Kidney (tissue), 13 donors: ENCODE measurements at regions not wholly inside any gene's neighbourhood (a gene's known extent, or its start where the extent isn't known, plus 50 kb on each side); places are given as distances from the start of the nearest gene placed in this dataset.
A peak's percentile ranks its signal among the peaks of the same experiment; 100 is the strongest.

Experiments
- DNase-seq, 5 donors: peaks; one replicate each; pipeline ENCODE4 v3.0.0-alpha.2; 2013 to 2020
- FAIRE-seq: peaks from 2 replicates; lab custom pipeline; 2012; peaks lifted over from hg19 to GRCh38; lab: Jason Lieb, UNC
- H3K27ac ChIP-seq, 2 donors: one replicate each; pipeline ENCODE4 v1.7.0; 2013; ENCODE audit warnings: low read depth in 2 of 2, low read length in 2 of 2, inconsistent platforms in 1 of 2
- H3K27me3 ChIP-seq: one replicate; pipeline ENCODE4 v1.7.1; 2013; ENCODE audit warnings: low read length, inconsistent platforms; ENCODE audit not compliant: control insufficient read depth, insufficient read depth
- H3K36me3 ChIP-seq, 3 donors: one replicate each; pipeline versions ENCODE4 v1.7.0 to v1.7.1; 2013; ENCODE audit warnings: low read length in 3 of 3, control low read depth in 1 of 3, inconsistent platforms in 1 of 3; ENCODE audit not compliant: insufficient read depth in 3 of 3, control insufficient read depth in 2 of 3
- H3K4me1 ChIP-seq, 3 donors: one replicate each; pipeline versions ENCODE4 v1.7.0 to v1.7.1; 2013; ENCODE audit warnings: low read length in 3 of 3, inconsistent platforms in 1 of 3, low read depth in 1 of 3; ENCODE audit not compliant: control insufficient read depth in 2 of 3, insufficient read depth in 2 of 3
- H3K4me3 ChIP-seq, 3 donors: one replicate each; pipeline versions ENCODE4 v1.7.0 to v1.8.1; 2013; ENCODE audit warnings: low read length in 3 of 3, control low read depth in 1 of 3, inconsistent platforms in 1 of 3
- H3K9ac ChIP-seq, 3 donors: one replicate each; pipeline versions ENCODE4 v1.7.0 to v1.7.1; 2013; ENCODE audit warnings: low read length in 3 of 3, control low read depth in 1 of 3, inconsistent platforms in 1 of 3
- H3K9me3 ChIP-seq, 3 donors: one replicate each; pipeline versions ENCODE4 v1.7.0 to v1.7.1; 2013; ENCODE audit warnings: low read length in 3 of 3, control low read depth in 1 of 3, inconsistent platforms in 1 of 3; ENCODE audit not compliant: control insufficient read depth in 2 of 3, insufficient read depth in 1 of 3
- CTCF ChIP-seq: IDR thresholded peaks from 3 replicates; pipeline ENCODE4 v1.5.1; 2012; ENCODE audit warnings: mild to moderate bottlenecking, moderate library complexity, borderline replicate concordance; ENCODE audit not compliant: insufficient read depth; ENCODE audit errors: extremely low read depth
- intact Hi-C: fragments of 100-400 bp; cut with DNase I; formaldehyde crosslinking; loops from one replicate; pipeline ENCODE4 v1.11.1; 2022
- donor health status: control.
- donor health status: control.
- donor health status: control.
- donor health status: control.
- donor health status: control.
- donor health status: DM: yes; HTN: yes; CAD: no.
- donor health status: Normal renal cell carcinoma (clear cell type).

- Histone ChIP-seq H3K27me3 (no peaks in the 10 kb centered on the region), H3K9me3 (no peaks in the 10 kb centered on the region), H3K9ac (no peak overlapping the region), H3K27ac (peak overlapping the region in 1 of 2 donors; percentile 72), H3K4me3 (peak overlapping the region in 2 of 3 donors; percentile 5 to 10), H3K36me3 (no peaks in the 10 kb centered on the region), H3K4me1 (no peaks in the 10 kb centered on the region)
- FAIRE-seq = no peak
- intact Hi-C loops = no loop called here
- DNase-seq = peak in 2 of 5 donors; percentile 22 to 29
- no peak for TF ChIP-seq CTCF
These were observed 83.7 kb upstream of the PTCHD4 start for GRCh38 chr6:48194596-48195295.

GRCh38 chr6:48188158-48188557 is 77.2 kb upstream of the PTCHD4 start:
- Histone ChIP-seq H3K9me3 (no peaks in the 10 kb centered on the region), H3K9ac (no peak overlapping the region), H3K36me3 (no peaks in the 10 kb centered on the region), H3K4me1 (no peaks in the 10 kb centered on the region), H3K27ac (no peak overlapping the region), H3K4me3 (no peak overlapping the region), H3K27me3 (no peaks in the 10 kb centered on the region)
- FAIRE-seq (no peak), DNase-seq (peak in 2 of 5 donors; percentile 7 to 11)
- intact Hi-C loops = no loop called here
- no peak for TF ChIP-seq CTCF

- H3K9ac ChIP-seq = no peak overlapping the region
- no peak for FAIRE-seq
- H3K27ac ChIP-seq = no peak overlapping the region
- intact Hi-C loops = no loop called here
- DNase-seq = no peak
- no peaks in the 10 kb centered on the region for H3K27me3 ChIP-seq
- H3K4me3 ChIP-seq = no peak overlapping the region
- TF ChIP-seq CTCF = no peak
- no peaks in the 10 kb centered on the region for H3K36me3 ChIP-seq
- no peaks in the 10 kb centered on the region for H3K4me1 ChIP-seq
- no peaks in the 10 kb centered on the region for H3K9me3 ChIP-seq
These were observed 75.7 kb upstream of the PTCHD4 start for GRCh38 chr6:48186746-48187145.
